Gastrocnemius medialis (tissue), 4 donors: ENCODE measurements at regions not wholly inside any gene's neighbourhood (a gene's known extent, or its start where the extent isn't known, plus 50 kb on each side); places are given as distances from the start of the nearest gene placed in this dataset.

Experiments
- ATAC-seq, 2 donors: fragments of 150-250 bp; one replicate each; pipeline ENCODE4 v1.9.1; 2016
- DNase-seq, 2 donors: peaks; one replicate each; pipeline ENCODE4 v3.0.0-alpha.2; 2019
- H3K27ac ChIP-seq, 4 donors: fragments of 200-600 bp; sonication (generic); 1 replicate in 1 of 4; 2 replicates in 3 of 4; pipeline ENCODE4 v1.5.1; 2016 to 2018; ENCODE audit warnings: mild to moderate bottlenecking in 2 of 4, moderate library complexity in 1 of 4
- H3K27me3 ChIP-seq, 3 donors: fragments of 200-600 bp; sonication (generic) in 2 of 3; 1 replicate in 1 of 3; 2 replicates in 2 of 3; pipeline versions ENCODE4 v1.5.1 to v1.6.0; 2016 to 2019; ENCODE audit warnings: mild to moderate bottlenecking in 1 of 3, moderate library complexity in 1 of 3
- H3K36me3 ChIP-seq, 2 donors: fragments of 200-600 bp; sonication (generic) in 1 of 2; one replicate each; pipeline ENCODE4 v1.5.1; 2017 to 2018
- H3K4me1 ChIP-seq, 2 donors: fragments of 200-600 bp; sonication (generic) in 1 of 2; one replicate each; pipeline ENCODE4 v1.5.1; 2016 to 2017; ENCODE audit warnings: mild to moderate bottlenecking in 2 of 2
- H3K4me3 ChIP-seq, 4 donors: fragments of 200-600 bp; sonication (generic) in 3 of 4; 1 replicate in 1 of 4; 2 replicates in 3 of 4; pipeline ENCODE4 v1.5.1; 2016 to 2019; ENCODE audit warnings: mild to moderate bottlenecking in 2 of 4
- H3K9me3 ChIP-seq, 3 donors: fragments of 200-600 bp; sonication (generic) in 2 of 3; 1 replicate in 1 of 3; 2 replicates in 2 of 3; pipeline ENCODE4 v1.5.1; 2016 to 2019
- CTCF ChIP-seq, 5 experiments: fragments of 450-650 bp in 3 of 5; fragments of 200-600 bp in 2 of 5; sonication (generic) in 2 of 5; IDR thresholded peaks in 4 of 5; conservative IDR thresholded peaks in 1 of 5; 1 replicate in 4 of 5; 2 replicates in 1 of 5; pipeline ENCODE4 v1.5.1; 2016 to 2019; ENCODE audit warnings: antibody characterized with exemption in 5 of 5, mild to moderate bottlenecking in 3 of 5, moderate library complexity in 3 of 5
- POLR2A ChIP-seq, 2 donors: fragments of 450-650 bp; IDR thresholded peaks; one replicate each; pipeline ENCODE4 v1.6.1; 2017; ENCODE audit warnings: antibody characterized with exemption in 2 of 2, mild to moderate bottlenecking in 2 of 2, moderate library complexity in 2 of 2
- in situ Hi-C, 4 donors: fragments of 200-750 bp; cut with MboI; loops; one replicate each; pipeline versions ENCODE4 v1.15.0 to v1.8.0; 2017; ENCODE audit warnings: low sequenced_read_pairs in 4 of 4
- intact Hi-C: fragments of 100-400 bp; cut with DNase I; formaldehyde crosslinking; loops from one replicate; pipeline ENCODE4 v1.15.1; 2023; ENCODE audit warnings: low total_unique reads

DNA sequence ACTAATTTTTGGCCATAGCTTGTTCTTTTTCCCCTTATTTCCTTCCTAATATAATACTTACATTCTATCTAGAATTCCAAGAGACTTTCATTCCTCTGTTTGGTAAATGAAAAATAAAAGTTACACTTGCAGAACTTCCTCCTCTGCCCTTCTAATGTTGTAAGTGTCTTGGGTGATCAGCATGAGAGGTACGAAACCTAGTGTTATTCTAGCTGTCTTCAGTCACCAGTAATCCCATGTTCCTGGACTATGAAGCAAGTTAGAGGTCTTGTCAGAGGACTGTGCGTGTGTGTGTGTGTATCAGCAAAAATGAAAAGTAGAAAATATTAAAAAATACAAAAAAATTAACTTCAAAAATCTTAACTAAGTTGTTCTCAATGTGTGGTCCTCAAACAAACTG lies 307.0 kb downstream of the SPRY2 start:
- in situ Hi-C loops, result no loop called here

DNA sequence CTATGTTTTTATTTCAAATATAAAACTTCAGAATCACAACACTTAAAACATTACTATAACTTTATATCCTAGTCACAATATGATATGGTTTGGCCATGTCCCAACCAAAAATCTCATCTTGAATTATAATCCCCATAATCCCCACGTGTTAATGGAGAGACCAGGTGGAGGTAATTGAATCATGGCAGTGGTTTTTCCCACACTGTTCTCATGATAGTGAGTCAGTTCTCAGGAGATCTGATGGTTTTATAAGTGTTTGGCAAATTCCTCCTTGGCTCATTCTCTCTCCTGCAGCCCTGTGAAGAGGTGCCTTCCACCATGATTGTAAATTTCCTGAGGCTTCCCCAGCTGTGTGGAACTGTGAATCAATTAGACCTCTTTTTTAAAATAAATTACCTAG lies 307.6 kb downstream of the SPRY2 start:
- TF ChIP-seq POLR2A (IDR thresholded peaks at IDR 0.05) (no peak), CTCF (IDR thresholded peaks at IDR 0.05 in 4 of 5, conservative IDR thresholded peaks at IDR 0.05 in 1 of 5) (no peak)
- intact Hi-C loops, result no loop called here
- Histone ChIP-seq H3K27ac (no peak overlapping the region), H3K4me1 (peaks cover 4 to 7% of the 10 kb centered on the region in 2 donors), H3K36me3 (no peaks in the 10 kb centered on the region), H3K27me3 (no peaks in the 10 kb centered on the region), H3K4me3 (no peak overlapping the region), H3K9me3 (no peaks in the 10 kb centered on the region)
- no peak for DNase-seq
- in situ Hi-C loops, result no loop called here
- ATAC-seq, result no peak

More for the DNA sequence above, 307.0 kb downstream of the SPRY2 start:
- TF ChIP-seq CTCF (IDR thresholded peaks at IDR 0.05 in 4 of 5, conservative IDR thresholded peaks at IDR 0.05 in 1 of 5), result no peak
- TF ChIP-seq POLR2A (IDR thresholded peaks at IDR 0.05), result no peak
- Histone ChIP-seq H3K27ac (no peak overlapping the region), H3K4me1 (peaks cover 4 to 7% of the 10 kb centered on the region in 2 donors), H3K36me3 (no peaks in the 10 kb centered on the region), H3K27me3 (no peaks in the 10 kb centered on the region), H3K9me3 (no peaks in the 10 kb centered on the region), H3K4me3 (no peak overlapping the region)
- DNase-seq, result no peak
- ATAC-seq, result no peak
- intact Hi-C loops, result no loop called here

DNA sequence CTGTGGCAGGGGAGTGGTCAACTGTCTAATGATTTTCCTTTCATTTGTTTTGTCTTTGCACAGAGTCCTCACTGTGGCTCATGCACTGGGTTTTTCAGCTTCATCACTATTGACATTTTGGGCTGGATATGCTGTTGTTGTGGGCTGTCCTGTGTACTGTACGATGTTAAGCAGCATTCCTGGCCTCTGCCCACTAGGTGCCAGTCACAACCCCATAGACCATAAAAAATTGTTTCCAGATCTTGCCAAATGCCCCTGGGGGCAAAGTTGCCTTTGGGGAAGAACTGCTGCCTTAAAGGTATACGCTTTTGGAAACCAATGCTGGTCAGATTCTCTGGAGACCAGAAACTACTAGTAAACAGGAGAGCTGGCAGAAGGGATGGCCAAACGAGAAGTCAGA lies 310.4 kb downstream of the SPRY2 start:
- H3K4me3 ChIP-seq, result no peak overlapping the region
- intact Hi-C loops (no loop called here), in situ Hi-C loops (no loop called here)
- no peaks in the 10 kb centered on the region for H3K36me3 ChIP-seq
- no peak for TF ChIP-seq POLR2A (IDR thresholded peaks at IDR 0.05)
- peak in 1 of 5 experiments; percentile 28 for TF ChIP-seq CTCF (IDR thresholded peaks at IDR 0.05 in 4 of 5, conservative IDR thresholded peaks at IDR 0.05 in 1 of 5)
- no peaks in the 10 kb centered on the region for H3K9me3 ChIP-seq
- peaks cover 4 to 7% of the 10 kb centered on the region in 2 donors for H3K4me1 ChIP-seq
- H3K27me3 ChIP-seq, result no peaks in the 10 kb centered on the region
- H3K27ac ChIP-seq, result peak overlapping the region in 2 of 4 donors; percentile 32 to 35
- peak in 1 of 2 donors; percentile 12 for DNase-seq
- ATAC-seq, result peak; percentile 53 to 60

DNA sequence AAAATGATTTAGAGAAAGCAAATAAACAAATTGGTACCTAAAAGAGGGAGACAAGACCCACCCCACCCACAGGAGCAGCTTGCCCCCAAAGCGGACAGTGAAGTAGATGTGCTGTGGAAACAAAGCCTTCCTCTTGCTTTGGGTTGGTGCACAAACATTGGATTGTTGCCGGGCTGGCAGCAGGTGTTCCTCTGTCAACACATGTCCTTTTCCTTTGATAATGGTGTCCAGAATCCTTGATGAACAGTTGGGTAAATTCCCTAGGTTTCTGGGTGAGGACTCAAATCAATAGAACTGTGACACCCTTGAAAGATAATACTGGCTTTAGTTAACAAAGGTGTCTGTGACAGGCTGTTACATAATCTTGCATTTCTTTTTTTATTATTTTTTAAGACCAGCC lies 311.8 kb downstream of the SPRY2 start:
- intact Hi-C loops, result no loop called here
- no peaks in the 10 kb centered on the region for H3K36me3 ChIP-seq
- H3K4me1 ChIP-seq, result peaks cover 4 to 7% of the 10 kb centered on the region in 2 donors
- no peak for DNase-seq
- H3K9me3 ChIP-seq, result no peaks in the 10 kb centered on the region
- no peak overlapping the region for H3K4me3 ChIP-seq
- H3K27me3 ChIP-seq, result no peaks in the 10 kb centered on the region
- in situ Hi-C loops, result no loop called here
- TF ChIP-seq CTCF (IDR thresholded peaks at IDR 0.05 in 4 of 5, conservative IDR thresholded peaks at IDR 0.05 in 1 of 5) (no peak), POLR2A (IDR thresholded peaks at IDR 0.05) (no peak)
- H3K27ac ChIP-seq, result no peak overlapping the region
- no peak for ATAC-seq

DNA sequence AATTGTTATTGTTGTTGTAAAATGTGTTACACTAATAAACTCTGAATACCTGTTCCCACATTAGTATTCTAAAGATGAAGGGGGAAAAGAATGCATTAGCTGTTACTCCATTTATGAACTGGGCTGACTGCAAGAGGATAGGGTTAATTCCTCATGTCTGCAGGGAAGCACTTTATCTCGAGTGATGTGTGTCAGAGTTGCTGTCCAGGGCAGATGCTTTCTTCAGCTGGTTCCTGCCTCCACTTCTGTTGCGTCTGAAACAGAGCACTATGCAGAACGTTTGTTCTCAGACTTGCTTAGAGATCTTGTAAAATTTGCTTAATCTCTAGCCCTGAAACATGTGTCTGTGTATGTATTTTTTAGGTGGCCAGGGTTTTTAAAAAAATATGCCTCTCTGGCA lies 318.8 kb downstream of the SPRY2 start:
- H3K4me1 ChIP-seq, result no peaks in the 10 kb centered on the region
- H3K4me3 ChIP-seq, result no peak overlapping the region
- no peaks in the 10 kb centered on the region for H3K9me3 ChIP-seq
- no peaks in the 10 kb centered on the region for H3K27me3 ChIP-seq
- no peak for DNase-seq
- ATAC-seq, result no peak
- in situ Hi-C loops, result no loop called here
- H3K36me3 ChIP-seq, result no peaks in the 10 kb centered on the region
- TF ChIP-seq POLR2A (IDR thresholded peaks at IDR 0.05) (no peak), CTCF (IDR thresholded peaks at IDR 0.05 in 4 of 5, conservative IDR thresholded peaks at IDR 0.05 in 1 of 5) (no peak)
- H3K27ac ChIP-seq, result no peak overlapping the region
- intact Hi-C loops, result no loop called here
